Kidney glomerular epithelial cell (primary cell): ENCODE measurements at regions not wholly inside any gene's neighbourhood (a gene's known extent, or its start where the extent isn't known, plus 50 kb on each side); places are given as distances from the start of the nearest gene placed in this dataset.

Experiments
- DNase-seq: peaks from one replicate; lab custom pipeline; 2025; lab: John Stamatoyannopoulos, UW

DNA sequence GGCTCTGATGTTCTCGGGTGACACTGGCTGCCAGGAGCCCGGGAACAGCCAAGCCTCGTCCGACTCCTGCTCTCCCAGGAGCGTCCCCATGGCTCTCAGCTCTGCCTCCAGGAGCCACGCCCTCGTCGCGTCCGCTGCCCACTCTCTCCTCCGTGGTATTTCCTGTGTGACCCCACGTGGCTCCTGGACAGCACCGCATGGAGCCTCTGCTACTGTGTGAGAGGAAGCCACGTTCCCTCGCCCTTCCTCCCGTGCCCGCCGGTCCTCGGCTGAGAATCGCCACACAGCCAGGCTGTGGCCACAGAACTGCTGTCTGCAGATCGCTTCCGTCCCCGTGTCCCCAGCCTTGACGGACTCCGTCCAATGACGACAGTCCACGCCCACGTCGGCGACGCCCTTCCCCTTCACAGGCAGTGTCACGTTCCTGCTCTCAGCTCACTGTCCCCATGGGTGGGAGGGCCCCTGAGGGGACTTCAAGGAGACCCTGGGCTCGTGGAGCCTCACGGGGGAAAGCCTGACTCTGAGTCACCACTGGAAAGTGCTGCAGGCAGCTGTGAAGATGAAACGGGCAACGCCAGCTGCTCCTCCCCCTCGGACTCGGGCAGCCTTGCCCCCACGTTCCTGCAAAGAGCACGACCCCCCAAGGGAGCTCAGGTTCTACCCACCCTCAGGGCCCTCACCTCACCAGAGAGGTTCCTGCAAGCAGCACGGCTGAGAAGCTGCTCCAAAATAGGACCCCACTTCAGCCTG, 458.5 kb downstream of the BRD1 start:
- no peak for DNase-seq

DNA sequence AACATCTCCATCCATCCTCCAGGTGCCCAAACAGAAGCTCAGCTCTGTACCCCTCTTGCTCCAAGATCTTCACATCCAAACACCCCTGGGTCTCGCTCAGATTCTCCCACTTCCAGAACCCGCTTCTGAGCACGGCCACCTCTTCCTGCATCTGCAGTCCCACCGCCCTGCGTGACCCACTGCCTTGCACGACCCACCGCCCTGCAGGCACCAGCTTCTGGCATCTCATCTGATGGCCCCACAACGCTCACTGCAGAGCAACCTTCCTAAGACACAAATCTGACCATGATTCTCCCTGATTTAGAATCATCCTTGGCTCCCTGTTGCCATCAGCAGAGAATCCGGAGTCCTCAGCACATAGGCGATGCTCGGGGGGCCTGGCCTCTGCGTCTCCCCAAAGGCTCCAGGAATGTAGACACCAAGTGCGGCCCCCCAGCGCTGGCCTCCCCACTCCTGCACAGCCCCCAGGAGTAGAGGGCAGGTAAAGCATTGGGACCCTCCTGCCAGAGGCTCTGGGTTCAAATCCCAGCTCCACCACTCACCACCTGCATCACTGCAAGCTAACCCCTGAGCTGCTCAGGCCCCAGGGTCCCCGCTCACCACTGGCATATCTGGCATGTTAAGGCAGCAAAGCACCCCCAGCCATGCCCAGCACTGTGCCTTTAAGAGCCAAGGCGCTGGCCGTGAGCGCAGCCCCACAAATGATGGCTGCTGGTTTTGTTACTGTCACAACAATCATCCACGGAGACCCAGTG, 459.3 kb downstream of the BRD1 start:
- DNase-seq: no peak

DNA sequence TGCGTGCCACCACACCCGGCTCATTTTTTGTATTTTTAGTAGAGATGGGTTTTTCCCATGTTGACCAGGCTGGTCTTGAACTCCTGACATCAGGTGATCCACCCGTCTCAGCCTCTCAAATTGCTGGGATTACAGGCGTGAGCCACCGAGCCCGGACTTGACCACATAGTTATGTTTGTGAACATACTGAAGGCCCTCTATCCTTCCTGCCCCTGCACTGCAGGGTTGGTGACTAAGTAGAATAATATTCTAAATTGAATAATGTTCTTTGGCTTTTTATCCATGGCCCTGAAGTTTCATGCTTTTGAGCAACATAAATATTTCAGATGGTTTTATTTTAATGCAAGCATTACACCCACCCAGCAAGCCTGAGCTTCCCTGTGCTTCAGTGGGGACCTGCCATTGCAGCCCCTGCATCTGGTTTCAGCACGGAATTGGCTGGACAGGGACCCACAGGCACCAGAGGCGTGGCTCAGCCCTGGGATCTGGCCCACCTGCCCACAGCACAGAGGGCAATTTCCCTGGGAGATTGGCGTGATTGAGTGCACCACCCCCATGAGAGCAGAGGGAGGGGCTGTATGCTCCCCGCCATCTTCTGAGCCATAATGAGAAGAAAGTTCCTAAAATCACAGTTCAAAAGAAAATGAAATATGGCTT, 460.5 kb downstream of the BRD1 start:
- DNase-seq: no peak

DNA sequence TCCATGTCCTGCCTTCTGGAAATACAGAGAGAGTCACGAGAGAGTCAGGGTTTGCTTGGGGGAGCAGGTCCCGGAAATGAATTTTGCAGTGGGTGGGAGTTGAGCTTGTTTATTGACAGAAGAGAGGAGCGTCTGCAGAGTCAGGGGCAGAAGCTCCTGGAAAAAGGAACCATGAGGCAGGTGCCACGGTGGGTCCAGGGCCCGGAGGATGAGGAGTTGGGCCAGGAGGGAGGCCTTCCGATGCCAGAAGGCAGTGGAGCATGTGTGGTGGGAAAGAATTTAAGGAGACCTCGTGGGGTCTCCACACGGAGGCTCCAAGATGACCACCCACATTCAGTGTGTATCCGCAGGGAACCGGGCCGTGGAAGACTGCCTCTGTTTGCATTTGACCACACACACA, 461.2 kb downstream of the BRD1 start:
- DNase-seq: no peak

DNA sequence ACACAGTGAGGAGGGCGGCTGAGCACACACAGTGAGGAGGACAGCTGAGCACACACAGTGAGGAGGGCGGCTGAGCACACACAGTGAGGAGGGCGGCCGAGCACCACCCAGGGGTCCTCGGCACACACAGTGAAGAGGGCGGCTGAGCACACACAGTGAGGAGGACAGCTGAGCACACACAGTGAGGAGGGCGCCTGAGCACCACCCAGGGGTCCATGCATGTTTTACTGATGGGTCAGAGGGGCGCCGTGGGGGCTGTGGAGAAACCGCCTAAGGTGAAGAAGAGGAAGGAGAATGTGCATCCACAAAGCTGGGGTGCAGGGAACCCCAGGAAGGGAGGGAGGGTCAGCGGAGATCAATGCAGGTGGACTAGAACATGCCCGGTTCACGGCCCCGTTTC, 461.8 kb downstream of the BRD1 start:
- no peak for DNase-seq

DNA sequence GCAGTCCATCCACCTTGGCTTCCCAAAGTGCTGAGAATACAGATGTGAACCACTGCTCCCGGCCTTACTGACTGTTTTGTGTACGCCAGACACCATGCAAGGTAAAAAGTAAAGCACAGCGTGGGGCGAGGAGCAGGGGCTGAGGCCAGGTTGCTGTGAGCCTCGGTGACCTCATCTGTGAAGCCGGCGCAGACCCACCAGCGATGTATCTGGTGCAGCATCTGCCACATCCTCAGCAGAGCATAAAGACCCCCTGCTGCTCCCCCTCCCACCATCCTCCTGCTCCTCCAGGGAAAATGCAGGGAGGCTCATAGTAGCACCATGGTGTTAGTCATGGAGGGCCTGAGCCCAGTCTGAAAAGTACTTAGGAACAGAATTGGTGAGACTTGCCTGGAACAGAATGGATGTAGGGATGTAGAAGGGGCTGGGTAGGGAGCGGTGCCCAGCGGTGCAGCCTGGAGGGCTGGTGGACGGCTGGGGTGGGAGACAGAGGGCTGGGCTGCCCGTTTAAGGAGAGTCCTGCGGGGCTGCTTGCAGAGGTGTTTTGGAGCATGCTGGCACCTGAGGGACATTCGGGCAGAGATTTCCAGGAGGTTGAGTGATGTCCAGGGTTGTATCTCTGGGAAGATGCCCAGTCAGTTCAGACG, 462.4 kb downstream of the BRD1 start:
- DNase-seq: no peak

DNA sequence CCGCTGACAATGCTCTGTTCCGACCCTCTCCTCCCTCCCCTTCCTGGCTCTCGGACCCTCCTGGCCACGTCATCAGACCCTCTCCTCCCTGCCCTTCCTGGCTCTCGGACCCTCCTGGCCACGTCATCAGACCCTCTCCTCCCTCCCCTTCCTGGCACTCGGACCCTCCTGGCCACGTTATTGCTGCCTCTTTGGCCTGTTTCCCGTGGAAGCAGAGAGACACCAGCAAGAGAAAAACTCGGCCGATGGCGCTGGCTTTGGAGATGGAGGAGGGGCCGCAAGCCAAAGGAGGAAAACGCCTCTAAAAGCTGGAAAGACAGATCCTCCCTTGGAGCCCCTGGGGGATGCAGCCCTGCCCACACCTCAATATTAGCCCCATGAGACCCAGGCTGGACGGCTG, 463.3 kb downstream of the BRD1 start:
- no peak for DNase-seq

DNA sequence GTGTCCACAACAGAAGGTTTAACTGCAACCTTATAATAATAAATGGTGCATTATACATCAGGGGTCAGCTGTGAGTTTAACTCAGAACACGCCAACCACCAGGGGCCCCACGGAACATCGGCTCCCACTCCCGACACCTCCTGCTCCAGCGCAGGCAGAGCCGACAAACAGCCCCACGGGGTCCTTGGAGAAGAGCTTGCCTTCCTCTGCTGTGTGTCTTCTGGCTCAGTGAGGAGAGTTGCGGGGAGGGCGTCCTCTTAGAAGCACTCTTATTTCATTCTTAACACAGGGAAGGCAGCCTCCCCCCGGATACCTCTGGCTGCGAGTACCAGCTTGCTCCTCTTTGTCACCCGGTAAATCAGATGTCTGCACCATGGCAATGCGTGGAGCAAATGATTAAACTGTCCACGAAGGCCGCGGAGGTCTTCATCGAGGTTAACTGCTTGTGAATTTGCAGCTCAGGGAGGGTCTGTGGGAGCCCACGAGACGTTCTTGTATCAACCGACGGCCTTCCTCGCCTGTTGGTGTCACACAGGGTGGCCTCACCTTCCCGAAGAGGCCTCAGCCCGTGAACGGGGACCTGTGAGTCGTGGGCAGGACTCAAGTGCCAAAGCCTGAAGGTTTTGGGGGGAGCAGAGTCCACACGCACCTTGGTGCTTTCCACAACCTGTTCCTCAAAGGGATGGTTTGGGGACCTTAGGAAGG, 464.0 kb downstream of the BRD1 start:
- no peak for DNase-seq

DNA sequence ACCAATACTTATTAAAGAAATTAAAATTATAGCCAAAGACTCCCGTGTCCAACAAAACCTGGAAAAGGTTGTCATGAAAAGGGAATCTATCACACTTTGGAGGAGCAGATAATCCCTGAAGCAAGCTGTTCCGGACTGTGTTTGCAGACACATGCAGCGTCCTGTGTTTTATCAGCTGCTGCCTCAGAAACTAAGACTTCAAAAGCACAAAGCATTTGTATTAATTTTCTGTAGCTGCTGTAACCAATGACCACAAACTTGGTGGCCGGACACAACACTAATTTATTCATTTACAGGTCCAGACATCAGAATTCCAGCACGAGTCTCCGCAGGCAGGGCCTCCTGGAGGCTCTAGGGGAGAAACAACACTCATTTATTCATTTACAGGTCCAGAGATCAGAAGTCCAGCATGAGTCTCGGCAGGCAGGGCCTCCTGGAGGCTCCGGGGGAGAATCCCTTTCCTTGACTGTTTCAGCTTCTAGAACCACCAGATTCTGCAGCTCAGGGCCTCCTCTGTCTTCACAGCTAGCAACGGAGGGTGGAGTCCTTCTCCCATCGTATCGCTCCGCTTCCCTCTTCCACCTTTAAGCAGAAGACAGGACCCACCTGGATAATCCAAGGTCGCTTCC, 465.3 kb downstream of the BRD1 start:
- DNase-seq: no peak

DNA sequence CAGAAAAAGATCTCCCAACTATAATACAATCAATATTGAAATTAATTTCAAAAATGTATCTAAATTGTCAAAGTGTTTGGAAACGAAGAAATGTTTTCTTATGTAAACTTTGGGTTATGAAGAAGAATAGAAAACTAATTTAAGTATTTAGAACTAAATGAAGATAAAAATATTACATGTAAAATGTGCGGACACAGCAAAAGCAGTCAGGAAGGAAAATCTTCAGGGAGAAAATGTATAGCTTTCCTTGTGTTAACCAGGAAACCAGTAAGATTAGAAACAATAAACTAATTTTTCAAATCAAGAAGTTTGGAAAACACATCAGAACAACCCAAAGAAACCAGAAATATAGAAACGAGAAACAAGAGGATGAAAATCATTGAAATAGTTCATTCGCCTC, 466.5 kb downstream of the BRD1 start:
- no peak for DNase-seq

DNA sequence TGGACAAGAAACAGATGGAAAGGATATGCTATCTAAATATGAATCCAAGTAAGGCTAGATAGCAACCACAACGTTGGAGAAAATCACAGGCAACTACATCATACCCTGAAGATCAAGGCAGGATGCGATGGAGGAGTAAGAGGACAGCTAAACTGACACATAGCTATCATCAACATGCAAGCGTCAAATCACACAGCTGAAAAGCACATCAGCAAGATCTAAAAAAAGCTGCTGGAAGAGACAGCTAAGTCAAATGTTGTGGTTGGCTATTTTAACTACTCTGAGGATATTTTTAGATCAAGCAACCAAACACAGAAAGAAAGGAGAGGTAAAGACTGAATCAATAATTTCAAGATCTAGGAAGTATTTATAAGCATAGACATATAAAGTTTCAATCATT, 466.9 kb downstream of the BRD1 start:
- DNase-seq: no peak

DNA sequence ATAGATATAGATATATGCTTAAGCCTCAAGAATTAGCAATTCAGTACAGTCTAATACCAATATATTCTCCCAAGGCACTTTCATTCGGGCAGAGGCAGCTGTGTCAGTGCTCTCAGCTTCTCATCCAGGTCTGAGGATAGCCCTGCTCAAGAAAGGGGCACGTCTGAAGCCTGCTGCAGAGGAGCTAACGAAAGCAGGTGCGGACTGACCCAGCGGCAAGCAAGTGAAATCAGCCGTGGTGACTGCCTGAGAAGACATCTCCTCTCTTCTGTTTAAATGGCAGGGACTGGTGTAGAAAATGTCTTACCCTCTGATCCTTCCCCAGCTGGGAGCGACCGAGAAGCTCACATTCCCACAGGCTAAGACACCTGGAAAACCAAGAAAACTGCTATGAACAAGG, 468.6 kb downstream of the BRD1 start:
- no peak for DNase-seq

DNA sequence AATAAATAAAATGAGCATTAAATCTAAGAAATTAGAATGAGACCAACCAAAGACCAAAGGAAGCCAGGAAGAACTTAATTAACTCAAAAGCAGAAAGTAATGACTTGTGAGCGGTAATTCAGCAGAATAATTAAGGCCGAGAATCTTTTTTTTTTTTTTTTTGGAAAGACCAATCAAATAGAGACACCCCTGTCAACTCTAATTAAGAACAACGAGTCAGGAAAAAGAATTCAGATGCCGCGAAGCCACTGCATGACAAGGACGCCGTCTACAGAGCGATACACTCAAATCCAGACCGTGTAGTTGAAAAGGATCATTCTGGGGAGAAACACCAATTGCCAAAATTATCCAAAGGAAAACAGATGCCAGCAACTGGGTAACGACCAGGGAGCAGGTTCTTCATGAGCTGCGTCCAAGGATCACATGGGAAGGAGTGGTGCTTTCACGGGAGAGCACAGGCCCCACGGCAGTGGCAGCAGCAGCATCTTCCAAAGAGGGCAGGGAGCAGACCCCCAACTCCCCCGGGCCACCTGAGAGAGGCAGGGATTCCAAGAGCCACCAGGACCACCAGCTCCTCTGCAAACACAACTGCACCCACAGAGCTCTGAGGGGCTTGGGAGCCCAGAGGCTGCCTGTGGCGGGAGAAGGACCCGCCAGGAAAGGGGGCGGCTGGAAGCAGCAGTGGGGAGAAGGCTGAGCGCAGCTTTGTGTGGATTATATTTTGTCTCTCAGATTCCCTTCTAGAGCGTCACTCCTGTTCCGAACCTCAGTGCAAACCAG, 469.8 kb downstream of the BRD1 start:
- no peak for DNase-seq

DNA sequence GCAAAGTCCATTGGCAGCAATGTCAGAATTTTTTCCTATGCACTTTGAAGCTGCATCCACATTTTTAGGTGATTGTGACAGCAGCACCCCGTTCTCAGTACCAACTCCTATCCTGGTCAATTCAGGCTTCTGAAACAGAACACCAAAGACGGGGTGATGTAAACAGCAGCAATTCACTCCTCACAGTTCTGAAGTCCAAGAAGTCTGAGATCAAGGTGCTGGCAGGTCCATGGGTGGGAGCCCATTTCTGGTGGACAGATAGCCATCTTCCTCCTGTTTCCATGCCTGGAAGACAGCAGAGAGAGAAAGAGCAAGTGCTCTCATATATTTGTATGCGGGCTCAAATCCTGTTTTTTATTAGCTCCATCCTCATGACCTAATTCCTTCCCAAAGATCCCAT, 471.2 kb downstream of the BRD1 start:
- no peak for DNase-seq

DNA sequence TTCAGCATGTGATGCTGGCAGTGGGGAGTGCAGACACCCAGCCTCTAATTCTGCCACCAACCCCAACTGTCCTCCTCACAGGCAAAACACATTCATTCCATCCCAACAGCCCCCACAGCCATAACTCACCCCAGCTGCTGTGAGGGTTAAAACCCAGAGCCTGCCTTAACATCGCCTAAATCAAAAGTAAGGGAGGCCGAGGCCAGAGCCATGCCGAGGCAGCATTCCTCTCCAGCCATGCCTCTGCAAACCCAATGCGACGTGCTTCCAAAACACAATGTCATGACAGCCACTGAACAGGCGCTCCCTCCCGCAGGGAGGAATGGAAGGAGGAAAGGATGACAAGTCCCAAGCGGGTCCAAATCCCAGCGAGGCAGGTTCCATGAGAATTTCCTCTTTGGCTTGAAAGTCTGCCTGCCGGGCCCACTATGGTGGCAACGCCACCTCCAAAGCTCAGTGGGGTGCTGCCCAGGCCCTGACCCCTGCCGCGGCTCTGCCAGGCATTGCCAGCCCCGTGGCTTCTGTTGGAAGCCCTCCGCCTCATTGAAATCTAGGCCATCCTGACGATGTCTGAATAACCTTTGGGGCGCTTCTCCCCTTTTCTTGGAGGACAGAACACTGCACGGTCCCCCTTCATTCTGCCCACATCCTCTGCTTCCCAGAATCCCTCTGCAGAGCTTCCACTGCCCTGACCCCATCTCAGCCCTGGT, 472.3 kb downstream of the BRD1 start:
- DNase-seq: no peak

DNA sequence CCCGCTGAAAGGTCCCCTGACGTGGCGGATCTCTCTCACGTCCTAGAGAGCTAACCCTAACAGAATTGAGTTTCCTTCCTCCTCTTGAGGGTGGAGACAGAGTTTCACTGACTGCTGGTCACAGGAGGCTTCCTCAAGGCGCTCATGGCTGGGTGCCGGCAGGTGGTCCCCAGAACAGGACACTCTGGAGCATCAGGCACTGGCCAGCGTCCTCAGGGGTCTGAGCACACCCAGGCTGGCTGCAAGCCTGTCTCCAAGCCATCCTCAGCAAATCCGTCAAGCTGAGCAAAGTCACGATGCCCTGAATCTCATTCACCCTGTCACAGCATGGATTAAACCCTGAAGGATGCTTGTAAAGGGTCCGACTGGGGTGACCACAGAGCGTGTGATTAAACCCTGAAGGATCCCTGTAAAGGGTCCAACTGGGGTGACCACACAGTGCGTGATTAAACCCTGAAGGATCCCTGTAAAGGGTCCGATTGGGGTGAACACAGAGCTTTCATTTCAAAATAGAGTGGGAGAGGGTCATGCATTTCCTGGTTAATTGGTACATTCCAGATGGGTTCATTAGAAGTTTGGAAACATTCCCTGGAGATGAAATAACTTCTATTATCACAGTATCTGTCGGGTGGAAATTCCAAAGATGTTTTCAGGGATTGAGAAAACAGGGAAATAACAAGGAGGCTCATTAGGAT, 473.0 kb downstream of the BRD1 start:
- no peak for DNase-seq

DNA sequence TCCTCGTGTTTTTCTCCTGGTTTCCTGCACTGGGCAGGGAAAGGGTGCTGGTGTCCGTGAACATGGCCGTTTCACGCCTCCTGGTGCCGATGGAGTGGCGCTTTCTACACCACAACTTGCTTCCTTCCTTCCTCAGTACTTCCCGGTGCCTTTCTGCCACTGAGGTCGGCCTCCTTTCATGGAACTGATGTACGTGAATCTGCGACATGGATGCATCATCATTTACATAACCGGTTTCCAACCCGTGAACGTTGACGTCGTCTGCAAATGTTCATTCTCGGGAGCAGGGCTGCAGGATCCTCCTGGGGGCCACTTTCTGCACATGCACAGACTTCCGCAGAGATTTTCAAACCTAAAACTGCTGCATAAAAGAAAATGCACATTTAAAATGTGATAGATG, 474.4 kb downstream of the BRD1 start:
- no peak for DNase-seq

DNA sequence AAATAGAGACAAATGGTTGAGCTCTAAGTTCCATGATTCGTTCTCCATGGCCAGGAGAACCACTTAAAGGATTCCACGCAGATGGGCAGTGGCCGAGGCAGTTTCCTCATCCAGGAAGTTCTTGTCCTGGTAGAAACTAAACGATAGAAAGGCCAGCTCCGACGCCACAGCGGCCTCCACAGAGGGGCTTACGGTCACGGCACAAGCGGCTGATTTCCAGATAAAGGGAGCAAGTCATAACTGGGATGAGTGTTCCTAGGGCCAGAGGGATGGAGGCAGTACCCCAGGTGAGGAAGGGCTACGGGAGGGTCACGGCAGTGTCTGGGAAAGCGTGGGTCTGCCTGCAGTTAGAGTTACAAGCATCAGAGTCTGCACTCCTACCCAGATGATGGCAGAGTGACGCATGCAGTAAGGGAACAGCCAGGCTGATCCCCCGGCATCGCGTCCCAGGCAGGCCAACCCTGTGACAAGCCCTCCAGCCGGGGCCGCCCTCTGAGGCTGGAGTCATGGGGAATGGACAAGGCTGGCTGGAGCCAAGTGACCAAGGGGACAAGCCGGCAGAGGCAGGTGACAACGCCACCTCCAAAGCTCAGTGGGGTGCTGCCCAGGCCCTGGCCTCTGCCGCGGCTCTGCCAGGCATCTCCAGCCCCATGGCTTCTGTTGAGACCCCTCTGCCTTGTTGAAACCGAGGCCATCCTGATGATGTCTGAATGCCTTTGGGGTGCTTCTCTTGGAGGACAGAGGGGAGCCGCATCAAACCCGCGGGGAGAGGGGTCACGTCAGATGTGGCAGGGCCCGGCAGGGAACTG, 475.1 kb downstream of the BRD1 start:
- DNase-seq: no peak

DNA sequence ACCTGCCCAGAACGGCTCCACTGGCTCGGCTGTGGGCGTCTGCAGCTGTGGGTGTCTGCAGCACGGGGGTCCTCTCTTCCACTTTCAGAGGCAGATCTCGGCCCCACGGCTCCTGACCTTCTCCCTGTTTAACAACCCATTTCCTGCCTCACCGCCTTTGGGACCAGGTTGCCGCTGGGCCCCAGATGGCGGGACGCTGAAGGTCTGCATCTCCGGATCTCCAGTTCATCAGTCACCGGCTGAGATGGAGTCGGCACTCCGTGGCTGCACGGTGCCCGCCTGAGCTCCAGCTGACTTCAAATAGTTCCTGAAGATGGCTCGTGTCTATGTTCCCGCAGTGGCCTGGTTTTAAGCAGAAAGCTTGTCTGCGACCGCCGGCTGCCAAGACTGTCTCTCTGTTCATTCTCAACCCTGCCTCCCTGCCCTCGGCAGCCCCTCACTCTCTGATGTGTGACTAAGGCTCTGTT, 475.9 kb downstream of the BRD1 start:
- DNase-seq: no peak
